ENCODE measurements at regions not wholly inside any gene's neighbourhood (a gene's known extent, or its start where the extent isn't known, plus 50 kb on each side); places are given as distances from the start of the nearest gene placed in this dataset.

- H3K9me3 Mint-ChIP-seq, result peaks cover 11% of the 10 kb centered on the region
- no peak overlapping the region for H3K27ac Mint-ChIP-seq
- H3K4me1 Mint-ChIP-seq, result peaks cover 10% of the 10 kb centered on the region
- TF ChIP-seq USF1 (CRISPR knock-in tag; IDR thresholded peaks at IDR 0.05) (no peak), CREM (CRISPR knock-in tag; IDR thresholded peaks at IDR 0.05) (no peak), OVOL2 (CRISPR knock-in tag; IDR thresholded peaks at IDR 0.05; ENCODE audit: borderline replicate concordance) (no peak), CREB1 (CRISPR knock-in tag; IDR thresholded peaks at IDR 0.05) (no peak), MAX (CRISPR knock-in tag; IDR thresholded peaks at IDR 0.05) (no peak), ZNF219 (CRISPR knock-in tag; IDR thresholded peaks at IDR 0.05; ENCODE audit: borderline replicate concordance) (no peak), ZNF317 (CRISPR knock-in tag; IDR thresholded peaks at IDR 0.05; ENCODE audit: borderline replicate concordance, low read depth) (no peak)
- TF ChIP-seq, protein P1, sequence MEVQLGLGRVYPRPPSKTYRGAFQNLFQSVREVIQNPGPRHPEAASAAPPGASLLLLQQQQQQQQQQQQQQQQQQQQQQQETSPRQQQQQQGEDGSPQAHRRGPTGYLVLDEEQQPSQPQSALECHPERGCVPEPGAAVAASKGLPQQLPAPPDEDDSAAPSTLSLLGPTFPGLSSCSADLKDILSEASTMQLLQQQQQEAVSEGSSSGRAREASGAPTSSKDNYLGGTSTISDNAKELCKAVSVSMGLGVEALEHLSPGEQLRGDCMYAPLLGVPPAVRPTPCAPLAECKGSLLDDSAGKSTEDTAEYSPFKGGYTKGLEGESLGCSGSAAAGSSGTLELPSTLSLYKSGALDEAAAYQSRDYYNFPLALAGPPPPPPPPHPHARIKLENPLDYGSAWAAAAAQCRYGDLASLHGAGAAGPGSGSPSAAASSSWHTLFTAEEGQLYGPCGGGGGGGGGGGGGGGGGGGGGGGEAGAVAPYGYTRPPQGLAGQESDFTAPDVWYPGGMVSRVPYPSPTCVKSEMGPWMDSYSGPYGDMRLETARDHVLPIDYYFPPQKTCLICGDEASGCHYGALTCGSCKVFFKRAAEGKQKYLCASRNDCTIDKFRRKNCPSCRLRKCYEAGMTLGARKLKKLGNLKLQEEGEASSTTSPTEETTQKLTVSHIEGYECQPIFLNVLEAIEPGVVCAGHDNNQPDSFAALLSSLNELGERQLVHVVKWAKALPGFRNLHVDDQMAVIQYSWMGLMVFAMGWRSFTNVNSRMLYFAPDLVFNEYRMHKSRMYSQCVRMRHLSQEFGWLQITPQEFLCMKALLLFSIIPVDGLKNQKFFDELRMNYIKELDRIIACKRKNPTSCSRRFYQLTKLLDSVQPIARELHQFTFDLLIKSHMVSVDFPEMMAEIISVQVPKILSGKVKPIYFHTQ (CRISPR knock-in tag; IDR thresholded peaks at IDR 0.05), result no peak
- no peak overlapping the region for H3K4me3 Mint-ChIP-seq
- CTCF ChIA-PET, result no interaction called here
- H3K27me3 Mint-ChIP-seq (ENCODE audit: low read depth), result peaks cover 5% of the 10 kb centered on the region; the same call in 1 of the 2 replicates
- no peaks in the 10 kb centered on the region for H3K36me3 Mint-ChIP-seq
- ATAC-seq, result no peak
- DNase-seq (ENCODE audit: low spot score), result no peak
- POLR2A ChIA-PET, result no interaction called here
These were observed 85.6 kb downstream of the FOXL1 start for GRCh38 chr16:86663685-86664521.

GRCh38 chr16:86664522-86665318, 86.4 kb downstream of the FOXL1 start:
- Mint-ChIP-seq H3K4me3 (no peak overlapping the region), H3K4me1 (peaks cover 18% of the 10 kb centered on the region), H3K9me3 (peaks cover 5% of the 10 kb centered on the region), H3K27ac (no peak overlapping the region), H3K27me3 (ENCODE audit: low read depth) (peaks cover 5% of the 10 kb centered on the region; the same call in 1 of the 2 replicates), H3K36me3 (no peaks in the 10 kb centered on the region)
- TF ChIP-seq GABPB1 (CRISPR knock-in tag; IDR thresholded peaks at IDR 0.05), result peak; percentile 38; the same call in 1 of the 2 replicates
- TF ChIP-seq ZNF219 (CRISPR knock-in tag; IDR thresholded peaks at IDR 0.05; ENCODE audit: borderline replicate concordance), result no peak
- DNase-seq (ENCODE audit: low spot score) (no peak), ATAC-seq (0 out of 2 replicates have a peak, but pooled peaks have one; percentile 16)
- ChIA-PET CTCF (no interaction called here), POLR2A (interaction anchor here (0.7 kb wide), 1 partner anchor 67 kb away, joined by 4 read pairs; no protein-coding TSS in a partner anchor)

DNA sequence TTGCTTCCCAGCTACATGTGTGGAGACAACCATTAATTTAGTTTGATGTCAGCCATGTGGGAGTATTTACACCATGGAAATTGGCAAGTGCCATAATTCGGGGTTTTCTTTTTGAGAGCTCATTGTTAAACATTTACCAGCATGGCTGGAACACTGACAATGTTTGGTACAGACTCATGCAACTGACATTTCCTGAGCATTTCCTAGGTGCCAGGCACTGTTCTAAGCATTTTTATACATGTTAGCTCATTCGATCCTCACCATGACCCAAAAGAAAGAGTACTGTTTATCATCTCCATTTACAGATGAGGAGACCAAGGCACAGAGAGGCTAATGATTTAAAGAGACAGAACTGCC, 86.9 kb downstream of the FOXL1 start:
- DNase-seq (ENCODE audit: low spot score), result no peak
- H3K27me3 Mint-ChIP-seq (ENCODE audit: low read depth), result peaks cover 5% of the 10 kb centered on the region; the same call in 1 of the 2 replicates
- H3K9me3 Mint-ChIP-seq, result peaks cover 4% of the 10 kb centered on the region
- ATAC-seq, result no peak
- no peak overlapping the region for H3K27ac Mint-ChIP-seq
- TF ChIP-seq ETV6 (CRISPR knock-in tag; IDR thresholded peaks at IDR 0.05) (no peak), FOXJ3 (CRISPR knock-in tag; IDR thresholded peaks at IDR 0.05; ENCODE audit: borderline replicate concordance) (no peak), FOXK1 (CRISPR knock-in tag; IDR thresholded peaks at IDR 0.05) (no peak), ZBTB43 (CRISPR knock-in tag; IDR thresholded peaks at IDR 0.05) (no peak), GABPB1 (CRISPR knock-in tag; IDR thresholded peaks at IDR 0.05) (no peak), IRF2 (CRISPR knock-in tag; IDR thresholded peaks at IDR 0.05; ENCODE audit: borderline replicate concordance, low read depth) (no peak), ZNF396 (CRISPR knock-in tag; IDR thresholded peaks at IDR 0.05; ENCODE audit: borderline replicate concordance) (no peak), CREB1 (CRISPR knock-in tag; IDR thresholded peaks at IDR 0.05) (no peak), NR1H2 (CRISPR knock-in tag; IDR thresholded peaks at IDR 0.05) (no peak), MLX (CRISPR knock-in tag; IDR thresholded peaks at IDR 0.05) (no peak), OVOL2 (CRISPR knock-in tag; IDR thresholded peaks at IDR 0.05; ENCODE audit: borderline replicate concordance) (no peak)
- TF ChIP-seq, protein P2, sequence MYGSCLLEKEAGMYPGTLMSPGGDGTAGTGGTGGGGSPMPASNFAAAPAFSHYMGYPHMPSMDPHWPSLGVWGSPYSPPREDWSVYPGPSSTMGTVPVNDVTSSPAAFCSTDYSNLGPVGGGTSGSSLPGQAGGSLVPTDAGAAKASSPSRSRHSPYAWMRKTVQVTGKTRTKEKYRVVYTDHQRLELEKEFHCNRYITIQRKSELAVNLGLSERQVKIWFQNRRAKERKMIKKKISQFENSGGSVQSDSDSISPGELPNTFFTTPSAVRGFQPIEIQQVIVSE (CRISPR knock-in tag; IDR thresholded peaks at IDR 0.05; ENCODE audit: borderline replicate concordance), result no peak
- TF ChIP-seq, protein P3, sequence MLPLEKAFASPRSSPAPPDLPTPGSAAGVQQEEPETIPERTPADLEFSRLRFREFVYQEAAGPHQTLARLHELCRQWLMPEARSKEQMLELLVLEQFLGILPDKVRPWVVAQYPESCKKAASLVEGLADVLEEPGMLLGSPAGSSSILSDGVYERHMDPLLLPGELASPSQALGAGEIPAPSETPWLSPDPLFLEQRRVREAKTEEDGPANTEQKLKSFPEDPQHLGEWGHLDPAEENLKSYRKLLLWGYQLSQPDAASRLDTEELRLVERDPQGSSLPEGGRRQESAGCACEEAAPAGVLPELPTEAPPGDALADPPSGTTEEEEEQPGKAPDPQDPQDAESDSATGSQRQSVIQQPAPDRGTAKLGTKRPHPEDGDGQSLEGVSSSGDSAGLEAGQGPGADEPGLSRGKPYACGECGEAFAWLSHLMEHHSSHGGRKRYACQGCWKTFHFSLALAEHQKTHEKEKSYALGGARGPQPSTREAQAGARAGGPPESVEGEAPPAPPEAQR (CRISPR knock-in tag; IDR thresholded peaks at IDR 0.05), result no peak
- CTCF ChIA-PET, result no interaction called here
- H3K4me1 Mint-ChIP-seq, result peaks cover 24% of the 10 kb centered on the region
- H3K36me3 Mint-ChIP-seq, result no peaks in the 10 kb centered on the region
- POLR2A ChIA-PET, result interaction anchor here (0.7 kb wide), 1 partner anchor 68 kb away, joined by 4 read pairs; no protein-coding TSS in a partner anchor
- H3K4me3 Mint-ChIP-seq, result no peak overlapping the region
